Frontal cortex (tissue), 3 donors: ENCODE measurements at regions not wholly inside any gene's neighbourhood (a gene's known extent, or its start where the extent isn't known, plus 50 kb on each side); places are given as distances from the start of the nearest gene placed in this dataset.
"Not testable (repeated sequence)": the region's sequence is repeated elsewhere in the genome, so short reads cannot be mapped to it uniquely, and the experiment has no call there.

ENCODE experiments used
- DNase-seq, 2 donors: peaks; one replicate each; pipeline ENCODE4 v3.0.0; 2012; ENCODE audit warnings: low spot score in 2 of 2
- FAIRE-seq: peaks from 2 replicates; lab custom pipeline; 2012; peaks lifted over from hg19 to GRCh38; lab: Jason Lieb, UNC
- donor health status: control.
- donor health status: control.
- donor health status: control.

GRCh38 chr12:30578426-30578825 lies 117.2 kb downstream of the IPO8 start:
- no peak for FAIRE-seq

GRCh38 chr12:30573145-30573544 lies 122.5 kb downstream of the IPO8 start:
- no peak for DNase-seq
- no peak for FAIRE-seq

More at GRCh38 chr12:30578426-30578825, 117.2 kb downstream of the IPO8 start:
- DNase-seq = no peak

- DNase-seq = no peak
- no peak for FAIRE-seq
Measured at GRCh38 chr12:30570211-30570890, 125.3 kb downstream of the IPO8 start.

- no peak for FAIRE-seq
- no peak for DNase-seq
Measured at GRCh38 chr12:30569426-30569825, 126.2 kb downstream of the IPO8 start.

- FAIRE-seq (no peak), DNase-seq (no peak)
Measured at GRCh38 chr12:30568453-30568852, 127.2 kb downstream of the IPO8 start.

- DNase-seq = no peak
- no peak for FAIRE-seq
Measured at GRCh38 chr12:30567082-30567481, 128.6 kb downstream of the IPO8 start.

- FAIRE-seq (no peak), DNase-seq (no peak)
Measured at GRCh38 chr12:30564394-30564793, 131.3 kb downstream of the IPO8 start.

- no peak for DNase-seq
- FAIRE-seq = no peak
Measured at GRCh38 chr12:30548203-30548602, 147.5 kb downstream of the IPO8 start.

- DNase-seq (no peak), FAIRE-seq (no peak)
Measured at GRCh38 chr12:30546121-30546520, 149.5 kb downstream of the IPO8 start.

- DNase-seq, FAIRE-seq: not testable (repeated sequence)
Measured at GRCh38 chr12:30544704-30545103, 151.0 kb downstream of the IPO8 start.

- peak; percentile 89 for FAIRE-seq
Measured at GRCh38 chr12:30537228-30537627, 158.4 kb downstream of the IPO8 start.

GRCh38 chr12:30533558-30534265 lies 162.0 kb downstream of the IPO8 start:
- no peak for FAIRE-seq

More at GRCh38 chr12:30537228-30537627, 158.4 kb downstream of the IPO8 start:
- no peak for DNase-seq

GRCh38 chr12:30531731-30532678 lies 163.7 kb downstream of the IPO8 start:
- FAIRE-seq = no peak
- no peak for DNase-seq

More at GRCh38 chr12:30533558-30534265, 162.0 kb downstream of the IPO8 start:
- DNase-seq = no peak

GRCh38 chr12:30529489-30530269 lies 166.0 kb downstream of the IPO8 start:
- DNase-seq = no peak
- no peak for FAIRE-seq

- FAIRE-seq (no peak), DNase-seq (no peak)
Measured at GRCh38 chr12:30525171-30525570, 170.5 kb downstream of the IPO8 start.

GRCh38 chr12:30520285-30520684 lies 175.4 kb downstream of the IPO8 start:
- not testable (repeated sequence) for FAIRE-seq, DNase-seq

GRCh38 chr12:30519535-30519934 lies 176.1 kb downstream of the IPO8 start:
- no peak for DNase-seq
- no peak for FAIRE-seq

GRCh38 chr12:30517320-30517719 lies 178.3 kb downstream of the IPO8 start:
- FAIRE-seq (no peak), DNase-seq (no peak)

- DNase-seq = no peak
- no peak for FAIRE-seq
Measured at GRCh38 chr12:30515351-30515750, 180.3 kb downstream of the IPO8 start.

GRCh38 chr12:30514666-30515065 lies 181.0 kb downstream of the IPO8 start:
- FAIRE-seq (no peak), DNase-seq (no peak)
